ENCODE measurements at regions not wholly inside any gene's neighbourhood (a gene's known extent, or its start where the extent isn't known, plus 50 kb on each side); places are given as distances from the start of the nearest gene placed in this dataset.
"Not testable (repeated sequence)": the region's sequence is repeated elsewhere in the genome, so short reads cannot be mapped to it uniquely, and the experiment has no call there.

GRCh38 chr1:120609015-120609573 lies 114.7 kb upstream of the NBPF26 start:
- H3K36me3 ChIP-seq (ENCODE audit: control insufficient read depth in 2 of 3, insufficient read depth in 3 of 3, low read length in 3 of 3); H3K4me3 Mint-ChIP-seq; H3K9me3 Mint-ChIP-seq; POLR2A ChIA-PET; CTCF ChIA-PET; H3K9me3 ChIP-seq (ENCODE audit: control insufficient read depth in 2 of 3, low read length in 3 of 3); H3K27me3 ChIP-seq (ENCODE audit: control insufficient read depth in 2 of 2, insufficient read depth in 2 of 2, low read length in 2 of 2); H3K27me3 Mint-ChIP-seq; DNase-seq; intact Hi-C loops (cut with micrococcal nuclease); H3K36me3 Mint-ChIP-seq; H3K27ac Mint-ChIP-seq; H3K4me1 Mint-ChIP-seq; H3K4me3 ChIP-seq (ENCODE audit: low read length); H3K4me1 ChIP-seq (ENCODE audit: control insufficient read depth in 2 of 2, insufficient read depth in 2 of 2, low read length in 2 of 2); H3K27ac ChIP-seq (ENCODE audit: low read depth, low read length); ATAC-seq: not testable (repeated sequence)

- not testable (repeated sequence) for H3K36me3 ChIP-seq (ENCODE audit: control insufficient read depth in 2 of 3, insufficient read depth in 3 of 3, low read length in 3 of 3); H3K4me3 ChIP-seq (ENCODE audit: low read length); H3K27me3 Mint-ChIP-seq
Measured at GRCh38 chr1:120609834-120610233, 113.9 kb upstream of the NBPF26 start.

GRCh38 chr1:120614931-120615639 lies 108.7 kb upstream of the NBPF26 start:
- H3K4me3 Mint-ChIP-seq; H3K4me1 ChIP-seq (ENCODE audit: control insufficient read depth in 2 of 2, insufficient read depth in 2 of 2, low read length in 2 of 2); H3K4me3 ChIP-seq (ENCODE audit: low read length); intact Hi-C loops (cut with micrococcal nuclease); H3K27me3 ChIP-seq (ENCODE audit: control insufficient read depth in 2 of 2, insufficient read depth in 2 of 2, low read length in 2 of 2); H3K27me3 Mint-ChIP-seq; H3K36me3 ChIP-seq (ENCODE audit: control insufficient read depth in 2 of 3, insufficient read depth in 3 of 3, low read length in 3 of 3); POLR2A ChIA-PET; H3K4me1 Mint-ChIP-seq; H3K9me3 Mint-ChIP-seq; CTCF ChIA-PET; H3K36me3 Mint-ChIP-seq; H3K27ac Mint-ChIP-seq; H3K9me3 ChIP-seq (ENCODE audit: control insufficient read depth in 2 of 3, low read length in 3 of 3); H3K27ac ChIP-seq (ENCODE audit: low read depth, low read length); DNase-seq: not testable (repeated sequence)
- ATAC-seq, result peak; percentile 61

More at GRCh38 chr1:120609834-120610233, 113.9 kb upstream of the NBPF26 start:
- intact Hi-C loops (cut with micrococcal nuclease); H3K4me1 ChIP-seq (ENCODE audit: control insufficient read depth in 2 of 2, insufficient read depth in 2 of 2, low read length in 2 of 2); CTCF ChIA-PET; H3K27ac ChIP-seq (ENCODE audit: low read depth, low read length); H3K27ac Mint-ChIP-seq; POLR2A ChIA-PET; H3K27me3 ChIP-seq (ENCODE audit: control insufficient read depth in 2 of 2, insufficient read depth in 2 of 2, low read length in 2 of 2); H3K4me3 Mint-ChIP-seq; H3K4me1 Mint-ChIP-seq; DNase-seq; H3K9me3 Mint-ChIP-seq; H3K36me3 Mint-ChIP-seq; H3K9me3 ChIP-seq (ENCODE audit: control insufficient read depth in 2 of 3, low read length in 3 of 3): not testable (repeated sequence)
- peak; percentile 85 for ATAC-seq

GRCh38 chr1:120617493-120617892 lies 106.3 kb upstream of the NBPF26 start:
- POLR2A ChIA-PET; H3K36me3 ChIP-seq (ENCODE audit: control insufficient read depth in 2 of 3, insufficient read depth in 3 of 3, low read length in 3 of 3); H3K36me3 Mint-ChIP-seq; H3K27ac ChIP-seq (ENCODE audit: low read depth, low read length); ATAC-seq; H3K9me3 Mint-ChIP-seq; H3K27me3 ChIP-seq (ENCODE audit: control insufficient read depth in 2 of 2, insufficient read depth in 2 of 2, low read length in 2 of 2); DNase-seq; H3K4me3 ChIP-seq (ENCODE audit: low read length); H3K4me1 ChIP-seq (ENCODE audit: control insufficient read depth in 2 of 2, insufficient read depth in 2 of 2, low read length in 2 of 2); H3K9me3 ChIP-seq (ENCODE audit: control insufficient read depth in 2 of 3, low read length in 3 of 3); H3K27ac Mint-ChIP-seq; H3K4me1 Mint-ChIP-seq; intact Hi-C loops (cut with micrococcal nuclease); H3K27me3 Mint-ChIP-seq; CTCF ChIA-PET; H3K4me3 Mint-ChIP-seq: not testable (repeated sequence)

- POLR2A ChIA-PET, H3K4me1 Mint-ChIP-seq: not testable (repeated sequence)
Measured at GRCh38 chr1:120619867-120620692, 103.7 kb upstream of the NBPF26 start.

GRCh38 chr1:120620693-120620969 lies 103.1 kb upstream of the NBPF26 start:
- H3K4me3 Mint-ChIP-seq, H3K36me3 Mint-ChIP-seq: not testable (repeated sequence)

More at GRCh38 chr1:120619867-120620692, 103.7 kb upstream of the NBPF26 start:
- ATAC-seq; intact Hi-C loops (cut with micrococcal nuclease); DNase-seq; H3K36me3 ChIP-seq (ENCODE audit: control insufficient read depth in 2 of 3, insufficient read depth in 3 of 3, low read length in 3 of 3); H3K27ac ChIP-seq (ENCODE audit: low read depth, low read length); H3K4me3 Mint-ChIP-seq; H3K4me1 ChIP-seq (ENCODE audit: control insufficient read depth in 2 of 2, insufficient read depth in 2 of 2, low read length in 2 of 2); H3K9me3 ChIP-seq (ENCODE audit: control insufficient read depth in 2 of 3, low read length in 3 of 3); H3K36me3 Mint-ChIP-seq; CTCF ChIA-PET; H3K27me3 Mint-ChIP-seq; H3K27ac Mint-ChIP-seq; H3K4me3 ChIP-seq (ENCODE audit: low read length); H3K27me3 ChIP-seq (ENCODE audit: control insufficient read depth in 2 of 2, insufficient read depth in 2 of 2, low read length in 2 of 2); H3K9me3 Mint-ChIP-seq: not testable (repeated sequence)

GRCh38 chr1:120621278-120621677 lies 102.5 kb upstream of the NBPF26 start:
- H3K27ac ChIP-seq (ENCODE audit: low read depth, low read length); intact Hi-C loops (cut with micrococcal nuclease); ATAC-seq; H3K9me3 Mint-ChIP-seq; H3K36me3 ChIP-seq (ENCODE audit: control insufficient read depth in 2 of 3, insufficient read depth in 3 of 3, low read length in 3 of 3); DNase-seq; H3K4me1 Mint-ChIP-seq; H3K27me3 Mint-ChIP-seq; H3K4me1 ChIP-seq (ENCODE audit: control insufficient read depth in 2 of 2, insufficient read depth in 2 of 2, low read length in 2 of 2); H3K4me3 Mint-ChIP-seq; CTCF ChIA-PET; H3K27me3 ChIP-seq (ENCODE audit: control insufficient read depth in 2 of 2, insufficient read depth in 2 of 2, low read length in 2 of 2); H3K36me3 Mint-ChIP-seq; H3K27ac Mint-ChIP-seq; H3K9me3 ChIP-seq (ENCODE audit: control insufficient read depth in 2 of 3, low read length in 3 of 3); H3K4me3 ChIP-seq (ENCODE audit: low read length); POLR2A ChIA-PET: not testable (repeated sequence)

More at GRCh38 chr1:120620693-120620969, 103.1 kb upstream of the NBPF26 start:
- H3K27me3 Mint-ChIP-seq; H3K9me3 ChIP-seq (ENCODE audit: control insufficient read depth in 2 of 3, low read length in 3 of 3); H3K4me1 ChIP-seq (ENCODE audit: control insufficient read depth in 2 of 2, insufficient read depth in 2 of 2, low read length in 2 of 2); H3K36me3 ChIP-seq (ENCODE audit: control insufficient read depth in 2 of 3, insufficient read depth in 3 of 3, low read length in 3 of 3); H3K27me3 ChIP-seq (ENCODE audit: control insufficient read depth in 2 of 2, insufficient read depth in 2 of 2, low read length in 2 of 2); DNase-seq; H3K27ac Mint-ChIP-seq; intact Hi-C loops (cut with micrococcal nuclease); CTCF ChIA-PET; H3K4me1 Mint-ChIP-seq; H3K9me3 Mint-ChIP-seq; POLR2A ChIA-PET; ATAC-seq; H3K27ac ChIP-seq (ENCODE audit: low read depth, low read length); H3K4me3 ChIP-seq (ENCODE audit: low read length): not testable (repeated sequence)
